IMR-90 (cell line): ENCODE measurements at regions not wholly inside any gene's neighbourhood (a gene's known extent, or its start where the extent isn't known, plus 50 kb on each side); places are given as distances from the start of the nearest gene placed in this dataset.

ENCODE experiments used
- ATAC-seq: fragments of 200-7000 bp; cut with Tn5 transposase; 2 replicates; pipeline ENCODE4 v1.9.1; 2020; ENCODE audit warnings: low read depth, mild to moderate bottlenecking, moderate library complexity
- BruUV-seq: library from RNA; stranded (reverse); fragments of 400-500 nt; replicated peaks from 2 replicates; lab custom pipeline; 2021; lab: Mats Ljungman, UMichigan
- CTCF ChIA-PET: fragments of 300-600 bp; formaldehyde crosslinking; extraction: SDS; loops from one replicate; lab custom pipeline; 2021; ENCODE audit warnings: antibody characterized with exemption; lab: Yijun Ruan, JAX
- POLR2A ChIA-PET: fragments of 300-600 bp; sonication (Branson Sonifier 250); formaldehyde crosslinking; loops from one replicate; lab custom pipeline; 2022; ENCODE audit warnings: antibody characterized with exemption; ENCODE audit not compliant: unreplicated experiment; lab: Charles Lee
- DNase-seq: peaks from one replicate; pipeline ENCODE4 v3.0.0; 2013
- H2AFZ ChIP-seq: replicated peaks from 2 replicates; pipeline ENCODE3; 2013; ENCODE audit warnings: low read length, mild to moderate bottlenecking; ENCODE audit not compliant: poor library complexity
- H2AK5ac ChIP-seq: 2 replicates; pipeline ENCODE4 v1.6.1; 2013; ENCODE audit warnings: low read depth, low read length, inconsistent platforms
- H2AK9ac ChIP-seq: replicated peaks from 2 replicates; pipeline ENCODE3; 2013; ENCODE audit warnings: mild to moderate bottlenecking, low read depth, low read length, moderate library complexity; ENCODE audit not compliant: poor library complexity
- H2BK120ac ChIP-seq: 2 replicates; pipeline ENCODE4 v1.6.1; 2013; ENCODE audit warnings: low read depth, low read length, inconsistent platforms
- H2BK15ac ChIP-seq: 3 replicates; pipeline ENCODE4 v1.6.1; 2013; ENCODE audit warnings: low read depth, low read length, inconsistent platforms
- H2BK20ac ChIP-seq: 2 replicates; pipeline ENCODE4 v1.6.1; 2013; ENCODE audit warnings: low read depth, mild to moderate bottlenecking, inconsistent platforms, low read length, moderate library complexity
- H2BK5ac ChIP-seq: 2 replicates; pipeline ENCODE4 v1.6.1; 2013; ENCODE audit warnings: mild to moderate bottlenecking, low read depth, low read length, inconsistent platforms; ENCODE audit not compliant: poor library complexity, severe bottlenecking
- H3K14ac ChIP-seq: replicated peaks from 2 replicates; pipeline ENCODE4 v1.6.1; 2013; ENCODE audit warnings: low read depth, low read length, inconsistent platforms
- H3K18ac ChIP-seq: 2 replicates; pipeline ENCODE4 v1.6.1; 2013; ENCODE audit warnings: low read depth, low read length, control low read depth
- H3K23ac ChIP-seq: 2 replicates; pipeline ENCODE4 v1.6.1; 2013; ENCODE audit warnings: low read depth, low read length, inconsistent platforms
- H3K27ac ChIP-seq: 2 replicates; pipeline ENCODE4 v1.5.1; 2013; ENCODE audit warnings: mild to moderate bottlenecking, control low read depth, low read length; ENCODE audit not compliant: insufficient read depth
- H3K27me3 ChIP-seq: 2 replicates; pipeline ENCODE4 v1.6.1; 2013; ENCODE audit warnings: low read length; ENCODE audit not compliant: control insufficient read depth, insufficient read depth
- H3K36me3 ChIP-seq: 2 replicates; pipeline ENCODE4 v1.6.1; 2013; ENCODE audit warnings: low read length, mixed read lengths; ENCODE audit not compliant: control insufficient read depth, insufficient read depth
- H3K4ac ChIP-seq: 2 replicates; pipeline ENCODE4 v1.6.1; 2013; ENCODE audit warnings: low read depth, low read length, inconsistent platforms
- H3K4me1 ChIP-seq: 2 replicates; pipeline ENCODE4 v1.6.1; 2013; ENCODE audit warnings: low read length, mixed read lengths; ENCODE audit not compliant: control insufficient read depth, insufficient read depth
- H3K4me2 ChIP-seq: 2 replicates; pipeline ENCODE4 v1.6.1; 2013; ENCODE audit warnings: low read depth, mild to moderate bottlenecking, control low read depth, low read length, moderate library complexity
- H3K4me3 ChIP-seq: 2 replicates; pipeline ENCODE4 v1.5.1; 2013; ENCODE audit warnings: low read depth, mild to moderate bottlenecking, control low read depth, low read length, moderate library complexity; ENCODE audit not compliant: insufficient read depth
- H3K56ac ChIP-seq: 2 replicates; pipeline ENCODE4 v1.6.1; 2013; ENCODE audit warnings: low read length, inconsistent platforms; ENCODE audit not compliant: insufficient read depth; ENCODE audit errors: extremely low read depth
- H3K79me1 ChIP-seq, 2 experiments: 2 replicates each; pipeline ENCODE4 v1.6.1; 2013; ENCODE audit warnings: low read length in 2 of 2, inconsistent platforms in 1 of 2, low read depth in 1 of 2
- H3K9ac ChIP-seq: 2 replicates; pipeline ENCODE4 v1.6.1; 2013; ENCODE audit warnings: low read depth, low read length, control low read depth
- H3K9me1 ChIP-seq: 2 replicates; pipeline ENCODE4 v1.6.1; 2013; ENCODE audit warnings: low read length, inconsistent platforms; ENCODE audit not compliant: insufficient read depth
- H3K9me3 ChIP-seq: 2 replicates; pipeline ENCODE4 v1.6.1; 2013; ENCODE audit warnings: low read length; ENCODE audit not compliant: control insufficient read depth, insufficient read depth
- H4K20me1 ChIP-seq: 2 replicates; pipeline ENCODE4 v1.6.1; 2013; ENCODE audit warnings: low read length, inconsistent platforms; ENCODE audit not compliant: insufficient read depth
- H4K5ac ChIP-seq: 2 replicates; pipeline ENCODE4 v1.6.1; 2013; ENCODE audit warnings: mild to moderate bottlenecking, low read depth, low read length, control low read depth
- H4K8ac ChIP-seq, 2 experiments: 2 replicates each; pipeline ENCODE4 v1.6.1; 2013; ENCODE audit warnings: low read depth in 2 of 2, low read length in 2 of 2, control low read depth in 1 of 2, inconsistent platforms in 1 of 2
- H4K91ac ChIP-seq: 2 replicates; pipeline ENCODE4 v1.6.1; 2013; ENCODE audit warnings: low read depth, low read length, inconsistent platforms; ENCODE audit not compliant: insufficient read depth
- BHLHE40 ChIP-seq: fragments of 150-350 bp; IDR thresholded peaks from 2 replicates; pipeline ENCODE4 v1.6.1; 2016; ENCODE audit warnings: mild to moderate bottlenecking, low read depth, low read length
- CEBPB ChIP-seq: IDR thresholded peaks from 2 replicates; pipeline ENCODE4 v1.6.1; 2012; ENCODE audit warnings: low read depth, low read length, improper control_type of control experiment
- FOS ChIP-seq: fragments of 150-350 bp; IDR thresholded peaks from 2 replicates; pipeline ENCODE4 v1.6.1; 2016; ENCODE audit warnings: low read depth, low read length
- MAFK ChIP-seq: IDR thresholded peaks from 2 replicates; pipeline ENCODE4 v1.6.1; 2012; ENCODE audit warnings: low read depth, low read length, improper control_type of control experiment
- MAZ ChIP-seq: IDR thresholded peaks from 2 replicates; pipeline ENCODE4 v1.6.1; 2012; ENCODE audit warnings: low read depth, mild to moderate bottlenecking, low read length, improper control_type of control experiment, moderate library complexity, borderline replicate concordance
- MXI1 ChIP-seq: IDR thresholded peaks from 2 replicates; pipeline ENCODE4 v1.6.1; 2012; ENCODE audit warnings: low read depth, mild to moderate bottlenecking, low read length, moderate library complexity, borderline replicate concordance
- NFE2L2 ChIP-seq: fragments of 150-350 bp; IDR thresholded peaks from 2 replicates; pipeline ENCODE4 v1.6.1; 2016; ENCODE audit warnings: low read depth, mild to moderate bottlenecking, low read length
- POLR2A ChIP-seq: IDR thresholded peaks from 2 replicates; pipeline ENCODE4 v1.6.1; 2012; ENCODE audit warnings: mild to moderate bottlenecking, low read depth, low read length
- RAD21 ChIP-seq: IDR thresholded peaks from 2 replicates; pipeline ENCODE4 v1.6.1; 2012; ENCODE audit warnings: low read length, improper control_type of control experiment
- RCOR1 ChIP-seq: IDR thresholded peaks from 2 replicates; pipeline ENCODE4 v1.6.1; 2012; ENCODE audit warnings: mild to moderate bottlenecking, low read length, improper control_type of control experiment; ENCODE audit not compliant: insufficient replicate concordance
- WGBS, 2 experiments: methylation state at CpG; one replicate each; pipeline versions ENCODE4 v1.1.5 to v1.1.7; 2013; ENCODE audit warnings: missing lambda C conversion rate in 2 of 2; ENCODE audit not compliant: insufficient read length in 1 of 2; ENCODE audit errors: extremely low coverage in 2 of 2; 5-methylcytosine and 5-hydroxymethylcytosine counted together
- dilution Hi-C: fragments of 300-500 bp; cut with HindIII; formaldehyde crosslinking; loops from one replicate; pipeline ENCODE4 v1.14.3; 2018; ENCODE audit warnings: low sequenced_read_pairs; ENCODE audit not compliant: unreplicated experiment
- in situ Hi-C: fragments of 300-500 bp; cut with MboI; formaldehyde crosslinking; loops from 3 replicates; pipeline ENCODE4 v1.14.3; 2019; ENCODE audit warnings: low sequenced_read_pairs, inconsistent platforms, mixed read lengths
- intact Hi-C: fragments of 100-400 bp; cut with micrococcal nuclease; formaldehyde crosslinking; loops from 2 replicates; pipeline ENCODE4 v1.10.0; 2022
- TF ChIP-seq, protein P1 (sequence below): fragments of 150-350 bp; IDR thresholded peaks from 2 replicates; pipeline ENCODE4 v1.6.1; 2017; ENCODE audit warnings: mild to moderate bottlenecking, antibody characterized with exemption, low read length, low read depth
- TF ChIP-seq, protein P2 (sequence below): fragments of 150-350 bp; IDR thresholded peaks from 2 replicates; pipeline ENCODE4 v1.6.1; 2016; ENCODE audit warnings: low read depth, mild to moderate bottlenecking, low read length, moderate library complexity, borderline replicate concordance

DNA sequence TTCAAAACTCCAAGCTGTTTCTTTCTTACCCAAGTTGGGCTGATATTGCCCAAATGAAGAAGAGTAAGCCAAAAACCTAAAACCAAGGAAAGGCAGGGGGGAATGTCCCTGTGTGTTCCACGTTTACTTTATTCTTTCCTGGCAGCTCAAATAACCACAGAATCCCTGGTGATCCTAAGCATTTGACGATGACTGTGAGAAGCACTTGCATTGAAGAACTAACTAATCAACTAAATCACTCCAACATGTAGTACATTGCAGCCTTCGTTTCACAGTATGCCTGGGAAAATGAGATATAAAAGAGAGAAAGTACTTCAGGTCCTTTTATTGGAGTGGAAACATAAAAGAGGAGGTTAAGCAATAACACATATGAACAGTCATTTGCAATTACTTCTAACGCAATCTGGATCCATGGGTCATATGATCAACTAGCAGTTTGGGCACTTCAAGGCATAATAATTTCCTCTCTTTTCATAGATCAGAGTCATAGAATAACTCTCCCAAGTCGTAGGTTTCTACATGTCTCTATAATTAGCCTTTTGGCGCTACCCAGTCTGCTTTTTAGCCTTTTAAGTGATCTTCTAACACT is 338.4 kb downstream of the TMEM167A start:
- 33% methylated on average over 1 of the region's 6 CpGs; no CpG with 5 or more reads in 1 of the 2 experiments for WGBS, 2 experiments
- ATAC-seq, result no peak
- no peaks in the 10 kb centered on the region for H3K9me3 ChIP-seq

More for the DNA sequence above, 338.4 kb downstream of the TMEM167A start:
- Histone ChIP-seq H3K23ac (no peak overlapping the region), H3K56ac (no peak overlapping the region), H3K18ac (no peak overlapping the region), H3K27ac (no peak overlapping the region), H3K79me1 (no peaks in the 10 kb centered on the region), H3K4me3 (no peak overlapping the region), H2BK15ac (no peak overlapping the region), H3K4me1 (no peaks in the 10 kb centered on the region), H2AK9ac (no peak overlapping the region), H2AFZ (no peak overlapping the region), H2AK5ac (no peak overlapping the region), H3K4ac (no peak overlapping the region), H4K20me1 (no peaks in the 10 kb centered on the region), H3K9me1 (no peaks in the 10 kb centered on the region), H3K9ac (no peak overlapping the region), H3K4me2 (no peak overlapping the region), H3K27me3 (no peaks in the 10 kb centered on the region; the same call in 1 of the 2 replicates), H3K36me3 (no peaks in the 10 kb centered on the region), H4K8ac (no peak overlapping the region), H2BK5ac (no peak overlapping the region), H2BK120ac (no peak overlapping the region), H2BK20ac (no peak overlapping the region), H4K91ac (no peak overlapping the region), H4K5ac (no peak overlapping the region), H3K14ac (no peak overlapping the region)
- no peak for TF ChIP-seq POLR2A
- no peak for TF ChIP-seq MAZ
- TF ChIP-seq, protein P1, sequence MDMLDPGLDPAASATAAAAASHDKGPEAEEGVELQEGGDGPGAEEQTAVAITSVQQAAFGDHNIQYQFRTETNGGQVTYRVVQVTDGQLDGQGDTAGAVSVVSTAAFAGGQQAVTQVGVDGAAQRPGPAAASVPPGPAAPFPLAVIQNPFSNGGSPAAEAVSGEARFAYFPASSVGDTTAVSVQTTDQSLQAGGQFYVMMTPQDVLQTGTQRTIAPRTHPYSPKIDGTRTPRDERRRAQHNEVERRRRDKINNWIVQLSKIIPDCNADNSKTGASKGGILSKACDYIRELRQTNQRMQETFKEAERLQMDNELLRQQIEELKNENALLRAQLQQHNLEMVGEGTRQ, result no peak
- TF ChIP-seq FOS, result no peak
- TF ChIP-seq NFE2L2, result no peak
- no peak for TF ChIP-seq MAFK
- TF ChIP-seq BHLHE40, result no peak
- TF ChIP-seq MXI1, result no peak
- no peak for TF ChIP-seq RAD21
- no peak for TF ChIP-seq RCOR1
- TF ChIP-seq, protein P2, sequence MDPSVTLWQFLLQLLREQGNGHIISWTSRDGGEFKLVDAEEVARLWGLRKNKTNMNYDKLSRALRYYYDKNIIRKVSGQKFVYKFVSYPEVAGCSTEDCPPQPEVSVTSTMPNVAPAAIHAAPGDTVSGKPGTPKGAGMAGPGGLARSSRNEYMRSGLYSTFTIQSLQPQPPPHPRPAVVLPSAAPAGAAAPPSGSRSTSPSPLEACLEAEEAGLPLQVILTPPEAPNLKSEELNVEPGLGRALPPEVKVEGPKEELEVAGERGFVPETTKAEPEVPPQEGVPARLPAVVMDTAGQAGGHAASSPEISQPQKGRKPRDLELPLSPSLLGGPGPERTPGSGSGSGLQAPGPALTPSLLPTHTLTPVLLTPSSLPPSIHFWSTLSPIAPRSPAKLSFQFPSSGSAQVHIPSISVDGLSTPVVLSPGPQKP, result no peak
- no peak for TF ChIP-seq CEBPB
- ChIA-PET CTCF (no interaction called here), POLR2A (no interaction called here)
- intact Hi-C loops, result no loop called here
- dilution Hi-C loops, result no loop called here
- BruUV-seq, result no TSS peak
- DNase-seq, result no peak
- in situ Hi-C loops, result no loop called here
